ENCODE measurements at regions not wholly inside any gene's neighbourhood (a gene's known extent, or its start where the extent isn't known, plus 50 kb on each side); places are given as distances from the start of the nearest gene placed in this dataset.

DNA sequence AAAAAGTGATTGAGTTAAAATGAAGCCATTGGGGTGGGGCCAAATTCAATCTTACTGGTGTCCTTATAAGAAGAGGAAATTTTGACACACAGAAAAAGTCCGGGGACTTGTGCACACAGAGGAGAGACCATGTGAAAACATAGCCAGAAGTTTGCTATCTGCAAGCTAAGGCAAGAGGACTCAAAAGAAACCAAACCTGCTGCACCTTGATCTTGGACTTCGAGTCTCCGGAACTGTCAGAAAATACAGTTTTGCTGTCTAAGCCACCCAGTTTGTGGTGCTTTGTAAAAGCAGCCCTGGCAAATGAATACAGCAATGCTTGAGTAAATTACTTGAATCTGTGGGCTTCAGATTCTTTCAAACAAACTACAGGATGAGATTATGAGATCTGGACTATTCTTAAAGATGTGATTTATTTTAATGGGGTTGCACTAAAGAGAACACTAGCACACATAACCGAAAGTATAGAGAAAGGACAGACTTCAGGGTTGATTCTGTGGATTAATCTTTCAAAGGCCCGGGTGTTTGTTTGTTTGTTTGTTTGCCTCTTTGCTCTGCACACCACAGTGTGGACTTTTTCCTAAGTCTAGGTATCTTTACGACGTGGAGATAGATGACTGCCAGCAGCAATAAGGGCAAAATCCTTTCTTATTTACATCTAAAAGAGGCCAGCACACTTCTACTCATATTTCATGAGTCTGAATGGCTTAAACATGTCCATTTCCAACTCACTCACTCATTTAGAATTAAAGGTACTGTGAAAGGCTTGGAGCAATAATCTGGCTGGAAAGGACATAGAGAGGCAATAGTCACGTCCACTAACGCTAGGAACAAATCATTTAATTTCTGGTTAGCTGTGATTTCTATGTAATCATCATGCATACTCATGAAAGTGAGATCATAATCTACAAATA is 53.9 kb upstream of the SSR3 start (continued):
- TF ChIP-seq, protein P1, sequence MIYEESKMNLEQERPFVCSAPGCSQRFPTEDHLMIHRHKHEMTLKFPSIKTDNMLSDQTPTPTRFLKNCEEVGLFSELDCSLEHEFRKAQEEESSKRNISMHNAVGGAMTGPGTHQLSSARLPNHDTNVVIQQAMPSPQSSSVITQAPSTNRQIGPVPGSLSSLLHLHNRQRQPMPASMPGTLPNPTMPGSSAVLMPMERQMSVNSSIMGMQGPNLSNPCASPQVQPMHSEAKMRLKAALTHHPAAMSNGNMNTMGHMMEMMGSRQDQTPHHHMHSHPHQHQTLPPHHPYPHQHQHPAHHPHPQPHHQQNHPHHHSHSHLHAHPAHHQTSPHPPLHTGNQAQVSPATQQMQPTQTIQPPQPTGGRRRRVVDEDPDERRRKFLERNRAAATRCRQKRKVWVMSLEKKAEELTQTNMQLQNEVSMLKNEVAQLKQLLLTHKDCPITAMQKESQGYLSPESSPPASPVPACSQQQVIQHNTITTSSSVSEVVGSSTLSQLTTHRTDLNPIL (CRISPR knock-in tag; IDR thresholded peaks at IDR 0.05; ENCODE audit: low read depth) = no peak
- no peak for TF ChIP-seq BACH2 (CRISPR knock-in tag; IDR thresholded peaks at IDR 0.05; ENCODE audit: borderline replicate concordance)
- no peak for TF ChIP-seq CSDC2 (CRISPR knock-in tag; IDR thresholded peaks at IDR 0.05)
- no peak for TF ChIP-seq PPARA (CRISPR knock-in tag; IDR thresholded peaks at IDR 0.05; ENCODE audit: borderline replicate concordance)

DNA sequence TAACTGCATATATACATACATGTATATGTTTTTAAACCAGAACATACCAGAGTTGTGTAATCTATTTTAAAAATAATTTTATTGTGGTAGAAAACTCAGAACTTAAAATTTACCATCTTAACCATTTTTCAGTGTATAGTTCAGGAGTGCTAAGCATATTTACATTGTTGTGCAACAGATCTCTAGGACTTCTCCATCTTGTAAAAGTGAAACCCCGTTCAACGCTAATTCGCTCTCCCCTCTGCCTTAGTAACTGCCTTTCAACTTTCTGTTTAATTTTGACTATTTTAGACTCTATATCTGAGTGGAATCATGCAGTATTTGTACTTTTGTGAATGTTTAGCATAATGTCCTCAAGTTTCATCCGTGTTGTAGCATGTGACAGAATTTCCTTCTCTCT is 51.8 kb upstream of the SSR3 start:
- no peak for ATAC-seq
- TF ChIP-seq OSR1 (CRISPR knock-in tag; IDR thresholded peaks at IDR 0.05) = no peak
- TF ChIP-seq CSDC2 (CRISPR knock-in tag; IDR thresholded peaks at IDR 0.05) = no peak
- TF ChIP-seq RARB (CRISPR knock-in tag; IDR thresholded peaks at IDR 0.05) = no peak
- no peak for TF ChIP-seq GLIS3 (CRISPR knock-in tag; IDR thresholded peaks at IDR 0.05)
- TF ChIP-seq PPARA (CRISPR knock-in tag; IDR thresholded peaks at IDR 0.05; ENCODE audit: borderline replicate concordance) = no peak
- no peak for TF ChIP-seq BACH2 (CRISPR knock-in tag; IDR thresholded peaks at IDR 0.05; ENCODE audit: borderline replicate concordance)
- TF ChIP-seq, protein P1 (CRISPR knock-in tag; IDR thresholded peaks at IDR 0.05; ENCODE audit: low read depth) = no peak

DNA sequence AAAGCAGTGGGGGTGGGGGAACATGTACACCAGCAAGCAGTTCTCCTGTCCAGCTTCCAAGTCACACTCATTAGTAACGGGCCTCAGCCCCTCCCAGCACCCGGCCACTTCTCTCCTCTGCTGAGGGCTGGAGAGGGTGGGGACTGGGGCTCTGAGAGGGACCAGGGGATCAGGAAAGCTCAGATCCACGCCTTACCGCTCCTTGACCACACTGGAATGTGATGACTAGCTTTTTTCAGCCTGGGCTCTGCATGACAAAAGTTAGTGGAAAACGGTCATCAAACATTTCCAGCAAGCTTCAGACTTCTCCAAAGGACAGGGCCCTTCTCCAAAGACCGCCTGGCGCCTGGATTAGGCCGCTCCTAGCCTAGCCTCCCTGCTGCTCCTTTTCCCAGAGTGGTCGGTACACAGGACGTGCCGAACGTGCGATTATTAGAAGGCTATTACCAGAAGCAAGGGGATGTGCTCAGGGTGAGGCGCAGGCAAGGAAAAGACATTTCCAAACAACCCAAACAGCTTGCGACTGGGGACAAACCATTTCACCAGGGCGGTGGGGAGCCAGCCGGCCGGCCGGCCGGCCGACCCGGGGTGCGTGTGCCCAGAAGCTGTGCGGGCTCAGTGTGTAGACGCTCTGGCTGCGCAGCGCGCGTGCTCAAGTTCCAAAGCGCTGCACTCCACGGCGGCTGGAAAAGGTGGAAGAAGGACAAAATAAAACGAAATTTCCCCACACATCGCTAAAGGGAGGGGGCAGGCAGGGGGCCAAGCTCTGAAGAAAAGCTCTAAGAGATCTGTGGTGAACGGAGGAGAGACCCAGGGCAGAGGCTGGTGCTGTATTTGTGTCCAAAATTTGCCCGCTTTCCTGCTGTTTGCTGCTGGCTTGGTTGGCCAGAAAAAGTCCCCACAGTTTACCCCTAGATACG is 51.0 kb upstream of the SSR3 start:
- TF ChIP-seq ZC3H10 (CRISPR knock-in tag; IDR thresholded peaks at IDR 0.05) (no peak), ZNF70 (CRISPR knock-in tag; IDR thresholded peaks at IDR 0.05) (no peak), BACH2 (CRISPR knock-in tag; IDR thresholded peaks at IDR 0.05; ENCODE audit: borderline replicate concordance) (no peak), ARNTL (CRISPR knock-in tag; IDR thresholded peaks at IDR 0.05; ENCODE audit: borderline replicate concordance, low read depth) (no peak), ZNF565 (CRISPR knock-in tag; conservative IDR thresholded peaks at IDR 0.05; ENCODE audit: low read depth) (no peak), ISL1 (CRISPR knock-in tag; IDR thresholded peaks at IDR 0.05) (no peak), TCF4 (CRISPR knock-in tag; IDR thresholded peaks at IDR 0.05; ENCODE audit: borderline replicate concordance) (no peak), GLIS3 (CRISPR knock-in tag; IDR thresholded peaks at IDR 0.05) (no peak), ZFP3 (CRISPR knock-in tag; IDR thresholded peaks at IDR 0.05) (no peak), PPARA (CRISPR knock-in tag; IDR thresholded peaks at IDR 0.05; ENCODE audit: borderline replicate concordance) (no peak), ZNF8 (CRISPR knock-in tag; IDR thresholded peaks at IDR 0.05) (no peak), CSDC2 (CRISPR knock-in tag; IDR thresholded peaks at IDR 0.05) (no peak)
- TF ChIP-seq, protein P2, sequence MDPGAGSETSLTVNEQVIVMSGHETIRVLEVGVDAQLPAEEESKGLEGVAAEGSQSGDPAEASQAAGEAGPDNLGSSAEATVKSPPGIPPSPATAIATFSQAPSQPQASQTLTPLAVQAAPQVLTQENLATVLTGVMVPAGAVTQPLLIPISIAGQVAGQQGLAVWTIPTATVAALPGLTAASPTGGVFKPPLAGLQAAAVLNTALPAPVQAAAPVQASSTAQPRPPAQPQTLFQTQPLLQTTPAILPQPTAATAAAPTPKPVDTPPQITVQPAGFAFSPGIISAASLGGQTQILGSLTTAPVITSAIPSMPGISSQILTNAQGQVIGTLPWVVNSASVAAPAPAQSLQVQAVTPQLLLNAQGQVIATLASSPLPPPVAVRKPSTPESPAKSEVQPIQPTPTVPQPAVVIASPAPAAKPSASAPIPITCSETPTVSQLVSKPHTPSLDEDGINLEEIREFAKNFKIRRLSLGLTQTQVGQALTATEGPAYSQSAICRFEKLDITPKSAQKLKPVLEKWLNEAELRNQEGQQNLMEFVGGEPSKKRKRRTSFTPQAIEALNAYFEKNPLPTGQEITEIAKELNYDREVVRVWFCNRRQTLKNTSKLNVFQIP (CRISPR knock-in tag; IDR thresholded peaks at IDR 0.05; ENCODE audit: borderline replicate concordance, low read depth) = no peak
- TF ChIP-seq, protein P3, sequence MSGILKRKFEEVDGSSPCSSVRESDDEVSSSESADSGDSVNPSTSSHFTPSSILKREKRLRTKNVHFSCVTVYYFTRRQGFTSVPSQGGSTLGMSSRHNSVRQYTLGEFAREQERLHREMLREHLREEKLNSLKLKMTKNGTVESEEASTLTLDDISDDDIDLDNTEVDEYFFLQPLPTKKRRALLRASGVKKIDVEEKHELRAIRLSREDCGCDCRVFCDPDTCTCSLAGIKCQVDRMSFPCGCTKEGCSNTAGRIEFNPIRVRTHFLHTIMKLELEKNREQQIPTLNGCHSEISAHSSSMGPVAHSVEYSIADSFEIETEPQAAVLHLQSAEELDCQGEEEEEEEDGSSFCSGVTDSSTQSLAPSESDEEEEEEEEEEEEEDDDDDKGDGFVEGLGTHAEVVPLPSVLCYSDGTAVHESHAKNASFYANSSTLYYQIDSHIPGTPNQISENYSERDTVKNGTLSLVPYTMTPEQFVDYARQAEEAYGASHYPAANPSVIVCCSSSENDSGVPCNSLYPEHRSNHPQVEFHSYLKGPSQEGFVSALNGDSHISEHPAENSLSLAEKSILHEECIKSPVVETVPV (CRISPR knock-in tag; IDR thresholded peaks at IDR 0.05) = no peak
- no peak; the same call in 2 of the 3 replicates for ATAC-seq

DNA sequence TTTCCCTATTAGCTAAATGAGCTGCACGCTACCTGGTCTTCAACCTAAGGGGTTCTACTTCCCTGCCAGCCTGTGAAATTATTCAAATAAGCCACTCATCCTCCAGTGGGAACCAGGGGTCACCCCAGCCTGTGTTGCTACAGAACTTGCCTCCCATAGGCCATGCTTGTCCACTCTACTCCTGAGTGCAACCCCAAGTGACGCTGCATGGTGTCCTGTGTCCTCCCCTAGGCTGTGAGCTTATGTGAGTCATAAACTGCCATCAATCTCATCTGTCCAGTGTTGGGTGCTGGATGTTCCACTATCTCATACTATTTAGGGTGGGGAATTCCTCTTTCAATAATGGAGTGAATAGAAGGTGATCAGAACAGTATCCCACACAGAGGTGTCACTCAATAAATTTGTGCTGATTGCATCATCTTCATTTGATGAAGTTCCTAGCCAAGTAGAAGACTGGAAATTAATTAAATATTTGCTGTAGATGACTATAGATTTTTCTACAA is 49.8 kb upstream of the SSR3 start:
- ATAC-seq = no peak

More for the DNA sequence above, 49.8 kb upstream of the SSR3 start:
- no peak for TF ChIP-seq SNAI2 (CRISPR knock-in tag; IDR thresholded peaks at IDR 0.05)
- no peak for TF ChIP-seq ZC3H10 (CRISPR knock-in tag; IDR thresholded peaks at IDR 0.05)
- TF ChIP-seq, protein P4, sequence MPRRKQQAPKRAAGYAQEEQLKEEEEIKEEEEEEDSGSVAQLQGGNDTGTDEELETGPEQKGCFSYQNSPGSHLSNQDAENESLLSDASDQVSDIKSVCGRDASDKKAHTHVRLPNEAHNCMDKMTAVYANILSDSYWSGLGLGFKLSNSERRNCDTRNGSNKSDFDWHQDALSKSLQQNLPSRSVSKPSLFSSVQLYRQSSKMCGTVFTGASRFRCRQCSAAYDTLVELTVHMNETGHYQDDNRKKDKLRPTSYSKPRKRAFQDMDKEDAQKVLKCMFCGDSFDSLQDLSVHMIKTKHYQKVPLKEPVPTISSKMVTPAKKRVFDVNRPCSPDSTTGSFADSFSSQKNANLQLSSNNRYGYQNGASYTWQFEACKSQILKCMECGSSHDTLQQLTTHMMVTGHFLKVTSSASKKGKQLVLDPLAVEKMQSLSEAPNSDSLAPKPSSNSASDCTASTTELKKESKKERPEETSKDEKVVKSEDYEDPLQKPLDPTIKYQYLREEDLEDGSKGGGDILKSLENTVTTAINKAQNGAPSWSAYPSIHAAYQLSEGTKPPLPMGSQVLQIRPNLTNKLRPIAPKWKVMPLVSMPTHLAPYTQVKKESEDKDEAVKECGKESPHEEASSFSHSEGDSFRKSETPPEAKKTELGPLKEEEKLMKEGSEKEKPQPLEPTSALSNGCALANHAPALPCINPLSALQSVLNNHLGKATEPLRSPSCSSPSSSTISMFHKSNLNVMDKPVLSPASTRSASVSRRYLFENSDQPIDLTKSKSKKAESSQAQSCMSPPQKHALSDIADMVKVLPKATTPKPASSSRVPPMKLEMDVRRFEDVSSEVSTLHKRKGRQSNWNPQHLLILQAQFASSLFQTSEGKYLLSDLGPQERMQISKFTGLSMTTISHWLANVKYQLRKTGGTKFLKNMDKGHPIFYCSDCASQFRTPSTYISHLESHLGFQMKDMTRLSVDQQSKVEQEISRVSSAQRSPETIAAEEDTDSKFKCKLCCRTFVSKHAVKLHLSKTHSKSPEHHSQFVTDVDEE (CRISPR knock-in tag; IDR thresholded peaks at IDR 0.05) = no peak
- TF ChIP-seq TCF4 (CRISPR knock-in tag; IDR thresholded peaks at IDR 0.05; ENCODE audit: borderline replicate concordance) = no peak
- TF ChIP-seq ISL1 (CRISPR knock-in tag; IDR thresholded peaks at IDR 0.05) = no peak
- TF ChIP-seq ZNF70 (CRISPR knock-in tag; IDR thresholded peaks at IDR 0.05) = no peak
- no peak for TF ChIP-seq OSR1 (CRISPR knock-in tag; IDR thresholded peaks at IDR 0.05)
